ENCODE measurements at regions not wholly inside any gene's neighbourhood (a gene's known extent, or its start where the extent isn't known, plus 50 kb on each side); places are given as distances from the start of the nearest gene placed in this dataset.

- no peak for DNase-seq (ENCODE audit: low read depth in 2 of 2)
- no peak overlapping the region for H3K4me3 ChIP-seq (replicated peaks in 1 of 2; ENCODE audit: low read depth in 2 of 2, low read length in 2 of 2)
- TF ChIP-seq CTCF (IDR thresholded peaks at IDR 0.05; ENCODE audit: low read depth, low read length), result no peak
These were observed 140.8 kb upstream of the PTPN1 start for GRCh38 chr20:50369225-50370035.

GRCh38 chr20:50370036-50370566 is 140.1 kb upstream of the PTPN1 start:
- no peak for TF ChIP-seq CTCF (IDR thresholded peaks at IDR 0.05; ENCODE audit: low read depth, low read length)
- H3K4me3 ChIP-seq (replicated peaks in 1 of 2; ENCODE audit: low read depth in 2 of 2, low read length in 2 of 2), result no peak overlapping the region
- DNase-seq (ENCODE audit: low read depth in 2 of 2), result no peak

GRCh38 chr20:50371878-50372769 is 138.1 kb upstream of the PTPN1 start:
- no peak for TF ChIP-seq CTCF (IDR thresholded peaks at IDR 0.05; ENCODE audit: low read depth, low read length)
- H3K4me3 ChIP-seq (replicated peaks in 1 of 2; ENCODE audit: low read depth in 2 of 2, low read length in 2 of 2), result no peak overlapping the region
- no peak for DNase-seq (ENCODE audit: low read depth in 2 of 2)

- H3K4me3 ChIP-seq (replicated peaks in 1 of 2; ENCODE audit: low read depth in 2 of 2, low read length in 2 of 2), result no peak overlapping the region
- no peak for TF ChIP-seq CTCF (IDR thresholded peaks at IDR 0.05; ENCODE audit: low read depth, low read length)
- DNase-seq (ENCODE audit: low read depth in 2 of 2), result peak in 1 of 2 donors; percentile 9
These were observed 137.5 kb upstream of the PTPN1 start for GRCh38 chr20:50372770-50373088.

- no peak overlapping the region for H3K4me3 ChIP-seq (replicated peaks in 1 of 2; ENCODE audit: low read depth in 2 of 2, low read length in 2 of 2)
- no peak for TF ChIP-seq CTCF (IDR thresholded peaks at IDR 0.05; ENCODE audit: low read depth, low read length)
- DNase-seq (ENCODE audit: low read depth in 2 of 2), result peak; percentile 24 to 51
These were observed 136.4 kb upstream of the PTPN1 start for GRCh38 chr20:50373674-50374286.

- no peak for DNase-seq (ENCODE audit: low read depth in 2 of 2)
- H3K4me3 ChIP-seq (replicated peaks in 1 of 2; ENCODE audit: low read depth in 2 of 2, low read length in 2 of 2), result no peak overlapping the region
- TF ChIP-seq CTCF (IDR thresholded peaks at IDR 0.05; ENCODE audit: low read depth, low read length), result no peak
These were observed 135.6 kb upstream of the PTPN1 start for GRCh38 chr20:50374541-50375078.

All from cardiac fibroblast (primary cell).